ENCODE measurements at regions not wholly inside any gene's neighbourhood (a gene's known extent, or its start where the extent isn't known, plus 50 kb on each side); places are given as distances from the start of the nearest gene placed in this dataset.

GRCh38 chr17:72258711-72259110, 137.9 kb downstream of the SOX9 start:
- DNase-seq (ENCODE audit: low spot score), result no peak

GRCh38 chr17:72259922-72260321, 139.1 kb downstream of the SOX9 start:
- DNase-seq (ENCODE audit: low spot score), result no peak

GRCh38 chr17:72262766-72263165, 141.9 kb downstream of the SOX9 start:
- no peak for DNase-seq (ENCODE audit: low spot score)

- no peak for DNase-seq (ENCODE audit: low spot score)
Measured at GRCh38 chr17:72264682-72265405, 144.0 kb downstream of the SOX9 start.

- DNase-seq (ENCODE audit: low spot score), result no peak
Measured at GRCh38 chr17:72266112-72266775, 145.4 kb downstream of the SOX9 start.

- no peak for DNase-seq (ENCODE audit: low spot score)
Measured at GRCh38 chr17:72267601-72268000, 146.8 kb downstream of the SOX9 start.

GRCh38 chr17:72268431-72268830, 147.6 kb downstream of the SOX9 start:
- DNase-seq (ENCODE audit: low spot score), result no peak

- DNase-seq (ENCODE audit: low spot score), result peak; percentile 14
Measured at GRCh38 chr17:72270273-72270924, 149.6 kb downstream of the SOX9 start.

GRCh38 chr17:72271603-72272002, 150.8 kb downstream of the SOX9 start:
- no peak for DNase-seq (ENCODE audit: low spot score)

GRCh38 chr17:72273289-72274056, 152.7 kb downstream of the SOX9 start:
- DNase-seq (ENCODE audit: low spot score), result no peak

- DNase-seq (ENCODE audit: low spot score), result no peak
Measured at GRCh38 chr17:72274614-72275013, 153.8 kb downstream of the SOX9 start.

GRCh38 chr17:72280881-72281280, 160.1 kb downstream of the SOX9 start:
- no peak for DNase-seq (ENCODE audit: low spot score)

GRCh38 chr17:72282439-72283029, 161.7 kb downstream of the SOX9 start:
- DNase-seq (ENCODE audit: low spot score), result no peak

- DNase-seq (ENCODE audit: low spot score), result no peak
Measured at GRCh38 chr17:72284806-72285205, 164.0 kb downstream of the SOX9 start.

- no peak for DNase-seq (ENCODE audit: low spot score)
Measured at GRCh38 chr17:72287586-72287985, 166.8 kb downstream of the SOX9 start.

GRCh38 chr17:72294487-72294893, 173.7 kb downstream of the SOX9 start:
- no peak for DNase-seq (ENCODE audit: low spot score)

- no peak for DNase-seq (ENCODE audit: low spot score)
Measured at GRCh38 chr17:72295916-72296315, 175.1 kb downstream of the SOX9 start.

GRCh38 chr17:72296456-72296855, 175.6 kb downstream of the SOX9 start:
- no peak for DNase-seq (ENCODE audit: low spot score)

- no peak for DNase-seq (ENCODE audit: low spot score)
Measured at GRCh38 chr17:72297326-72298115, 176.7 kb downstream of the SOX9 start.

- no peak for DNase-seq (ENCODE audit: low spot score)
Measured at GRCh38 chr17:72299100-72299499, 178.3 kb downstream of the SOX9 start.

GRCh38 chr17:72299592-72299991, 178.8 kb downstream of the SOX9 start:
- DNase-seq (ENCODE audit: low spot score), result no peak

Data from LoVo (cell line).